Heart right ventricle (tissue), 16 donors: ENCODE measurements at regions not wholly inside any gene's neighbourhood (a gene's known extent, or its start where the extent isn't known, plus 50 kb on each side); places are given as distances from the start of the nearest gene placed in this dataset.

Experiments
- ATAC-seq, 8 donors: fragments of 200-7000 bp; cut with Tn5 transposase; one replicate each; pipeline ENCODE4 v1.9.1; 2020; ENCODE audit warnings: mild to moderate bottlenecking in 8 of 8, moderate library complexity in 8 of 8, moderate number of reproducible peaks in 1 of 8
- DNase-seq, 2 donors: peaks; one replicate each; pipeline ENCODE4 v3.0.0-alpha.2; 2020
- H3K27ac ChIP-seq, 10 donors: fragments of 200-600 bp; sonication (generic) in 2 of 10; one replicate each; pipeline versions ENCODE4 v1.5.0 to v1.8.0; 2020 to 2022; ENCODE audit warnings: mild to moderate bottlenecking in 3 of 10
- H3K27me3 ChIP-seq, 7 donors: fragments of 200-600 bp; one replicate each; pipeline ENCODE4 v1.8.0; 2021 to 2022; ENCODE audit warnings: mild to moderate bottlenecking in 2 of 7
- H3K36me3 ChIP-seq, 9 donors: fragments of 200-600 bp; sonication (generic) in 1 of 9; one replicate each; pipeline versions ENCODE4 v1.5.0 to v1.8.0; 2020 to 2022; ENCODE audit warnings: mild to moderate bottlenecking in 2 of 9
- H3K4me1 ChIP-seq, 9 donors: fragments of 200-600 bp; sonication (generic) in 1 of 9; one replicate each; pipeline versions ENCODE4 v1.5.0 to v1.8.0; 2020 to 2022; ENCODE audit warnings: mild to moderate bottlenecking in 4 of 9
- H3K4me3 ChIP-seq, 10 donors: fragments of 200-600 bp; sonication (generic) in 2 of 10; one replicate each; pipeline versions ENCODE4 v1.5.0 to v1.8.0; 2020 to 2022; ENCODE audit warnings: mild to moderate bottlenecking in 7 of 10, moderate library complexity in 2 of 10
- H3K9me3 ChIP-seq, 11 donors: fragments of 200-600 bp in 10 of 11; sonication (generic) in 2 of 11; one replicate each; pipeline versions ENCODE4 v1.5.0 to v1.8.0; 2013 to 2022; ENCODE audit warnings: mild to moderate bottlenecking in 2 of 11, control low read depth in 1 of 11, moderate library complexity in 1 of 11
- CTCF ChIP-seq, 9 donors: fragments of 200-600 bp; sonication (generic) in 2 of 9; IDR thresholded peaks; one replicate each; pipeline versions ENCODE4 v1.5.0 to v1.8.0; 2021 to 2022; ENCODE audit warnings: antibody characterized with exemption in 9 of 9, mild to moderate bottlenecking in 5 of 9, moderate library complexity in 1 of 9
- WGBS, 2 donors: extraction: QIAGEN DNeasy Blood & Tissue Kit; methylation state at CpG; one replicate each; pipeline ENCODE4 v1.1.7; 2013; ENCODE audit warnings: inconsistent platforms in 1 of 2; 5-methylcytosine and 5-hydroxymethylcytosine counted together
- intact Hi-C, 10 donors: fragments of 100-400 bp; cut with DNase I; formaldehyde crosslinking; loops; one replicate each; pipeline versions ENCODE4 v1.11.1 to v1.14.2; 2022
- donor health status: Arrhythmogenic right ventricular cardiomyopathy.
- donor health status: ischemic (EF 13 %, LVEDD 7.1; RV severe dilation, severe dysfunction).
- donor health status: healthy with polysubstance abuse.
- donor health status: DM: no; HTN: yes; CAD: no.
- donor health status: DM: no; HTN: no; CAD: no.
- donor health status: ischemic (EF 25% LVEDD 6.9; RV normal size, moderate dysfunction).
- donor health status: ischemic (EF 25% LVEDD 5.7; RV mildly dilated, moderate dysfunction).
- donor health status: healthy.
- donor health status: DM: yes; HTN: yes; CAD: no.
- donor health status: Ischemic cardiomyopathy.
- donor health status: ischemic (EF 35%, LVEDD 5.7; RV mildly dilated, moderate dysfunction).
- donor health status: nonischemic (EF 11% LVEDD 7.7; RV severe dilation, severe dysfunction).
- donor health status: DM: yes; HTN: yes; CAD: no.
- donor health status: PGD.
- donor health status: ischemic (EF 29% LVEDD 5.4; RV normal size, mild dysfunction).
- donor health status: nonischemic (EF 23%, LVEDD 6.1; RV moderate dilation, normal function).

- TF ChIP-seq CTCF (IDR thresholded peaks at IDR 0.05) = no peak
- WGBS, 2 donors = 77 to 90% methylated on average over 2 of the region's 2 CpGs
- no peaks in the 10 kb centered on the region for H3K36me3 ChIP-seq
- H3K4me3 ChIP-seq = no peak overlapping the region
- no peak for ATAC-seq
- intact Hi-C loops = no loop called here
- H3K27ac ChIP-seq = no peak overlapping the region
- H3K9me3 ChIP-seq = no peaks in the 10 kb centered on the region
- peaks cover 0 to 18% (median 0%) of the 10 kb centered on the region in 9 donors for H3K4me1 ChIP-seq
- no peaks in the 10 kb centered on the region for H3K27me3 ChIP-seq
- DNase-seq = no peak
These were observed 245.3 kb downstream of the PLPP3 start for GRCh38 chr1:56334047-56334446.

- TF ChIP-seq CTCF (IDR thresholded peaks at IDR 0.05) = no peak
- H3K36me3 ChIP-seq = no peaks in the 10 kb centered on the region
- peaks cover 0 to 23% (median 0%) of the 10 kb centered on the region in 9 donors for H3K4me1 ChIP-seq
- no peaks in the 10 kb centered on the region for H3K27me3 ChIP-seq
- WGBS, 2 donors = 93 to 100% methylated on average over 2 of the region's 2 CpGs
- intact Hi-C loops = no loop called here
- no peaks in the 10 kb centered on the region for H3K9me3 ChIP-seq
- no peak for ATAC-seq
- DNase-seq = no peak
- no peak overlapping the region for H3K27ac ChIP-seq
- no peak overlapping the region for H3K4me3 ChIP-seq
These were observed 245.9 kb downstream of the PLPP3 start for GRCh38 chr1:56333461-56333860.

- DNase-seq (no peak), ATAC-seq (no peak)
- no peaks in the 10 kb centered on the region for H3K36me3 ChIP-seq
- intact Hi-C loops = no loop called here
- peaks cover 0 to 23% (median 0%) of the 10 kb centered on the region in 9 donors for H3K4me1 ChIP-seq
- no peaks in the 10 kb centered on the region for H3K9me3 ChIP-seq
- no peak overlapping the region for H3K27ac ChIP-seq
- no peak for TF ChIP-seq CTCF (IDR thresholded peaks at IDR 0.05)
- no peaks in the 10 kb centered on the region for H3K27me3 ChIP-seq
- 81 to 82% methylated on average over 12 of the region's 12 CpGs for WGBS, 2 donors
- H3K4me3 ChIP-seq = no peak overlapping the region
These were observed 247.3 kb downstream of the PLPP3 start for GRCh38 chr1:56331892-56332567.

GRCh38 chr1:56331207-56331891, 248.0 kb downstream of the PLPP3 start:
- Histone ChIP-seq H3K4me3 (no peak overlapping the region), H3K9me3 (no peaks in the 10 kb centered on the region), H3K27me3 (no peaks in the 10 kb centered on the region), H3K27ac (no peak overlapping the region), H3K4me1 (peaks cover 0 to 23% (median 0%) of the 10 kb centered on the region in 9 donors), H3K36me3 (no peaks in the 10 kb centered on the region)
- intact Hi-C loops = no loop called here
- ATAC-seq (no peak), DNase-seq (no peak)
- TF ChIP-seq CTCF (IDR thresholded peaks at IDR 0.05) = no peak
- WGBS, 2 donors = 96 to 97% methylated on average over 2 of the region's 2 CpGs
